Epidermal melanocyte (primary cell): ENCODE measurements at regions not wholly inside any gene's neighbourhood (a gene's known extent, or its start where the extent isn't known, plus 50 kb on each side); places are given as distances from the start of the nearest gene placed in this dataset.
"Not testable (repeated sequence)": the region's sequence is repeated elsewhere in the genome, so short reads cannot be mapped to it uniquely, and the experiment has no call there.

ENCODE experiments used
- DNase-seq: peaks from one replicate; pipeline ENCODE4 v3.0.0; 2011; ENCODE audit warnings: low spot score; ENCODE audit not compliant: insufficient read length

- no peak for DNase-seq
Observed at GRCh38 chr11:81987829-81988472, 745.7 kb downstream of the FAM181B start.

GRCh38 chr11:81986556-81987161 is 747.0 kb downstream of the FAM181B start:
- no peak for DNase-seq

GRCh38 chr11:81979448-81979847 is 754.2 kb downstream of the FAM181B start:
- DNase-seq = no peak

- no peak for DNase-seq
Observed at GRCh38 chr11:81975261-81975900, 758.3 kb downstream of the FAM181B start.

- DNase-seq = no peak
Observed at GRCh38 chr11:81970886-81971285, 762.8 kb downstream of the FAM181B start.

GRCh38 chr11:81967242-81967641 is 766.4 kb downstream of the FAM181B start:
- DNase-seq = no peak

GRCh38 chr11:81966340-81966739 is 767.3 kb downstream of the FAM181B start:
- no peak for DNase-seq

- no peak for DNase-seq
Observed at GRCh38 chr11:81963018-81963417, 770.6 kb downstream of the FAM181B start.

- no peak for DNase-seq
Observed at GRCh38 chr11:81960443-81960842, 773.2 kb downstream of the FAM181B start.

GRCh38 chr11:81959341-81959740 is 774.3 kb downstream of the FAM181B start:
- no peak for DNase-seq

GRCh38 chr11:81954301-81954700 is 779.4 kb downstream of the FAM181B start:
- not testable (repeated sequence) for DNase-seq

- DNase-seq = no peak
Observed at GRCh38 chr11:81946831-81947230, 786.8 kb downstream of the FAM181B start.

- DNase-seq = no peak
Observed at GRCh38 chr11:81942646-81943045, 791.0 kb downstream of the FAM181B start.

- no peak for DNase-seq
Observed at GRCh38 chr11:81941998-81942397, 791.7 kb downstream of the FAM181B start.

- no peak for DNase-seq
Observed at GRCh38 chr11:81932303-81932702, 801.4 kb downstream of the FAM181B start.

GRCh38 chr11:81920205-81920604 is 813.5 kb downstream of the FAM181B start:
- DNase-seq = no peak

GRCh38 chr11:81916451-81916850 is 817.2 kb downstream of the FAM181B start:
- DNase-seq = no peak

GRCh38 chr11:81915045-81915444 is 818.6 kb downstream of the FAM181B start:
- no peak for DNase-seq

- no peak for DNase-seq
Observed at GRCh38 chr11:81913793-81914192, 819.9 kb downstream of the FAM181B start.

GRCh38 chr11:81907996-81908395 is 825.7 kb downstream of the FAM181B start:
- no peak for DNase-seq

GRCh38 chr11:81899156-81899555 is 834.5 kb downstream of the FAM181B start:
- no peak for DNase-seq

- DNase-seq = no peak
Observed at GRCh38 chr11:81897639-81898038, 836.0 kb downstream of the FAM181B start.

- no peak for DNase-seq
Observed at GRCh38 chr11:81895258-81895657, 838.4 kb downstream of the FAM181B start.
